ENCODE measurements at regions not wholly inside any gene's neighbourhood (a gene's known extent, or its start where the extent isn't known, plus 50 kb on each side); places are given as distances from the start of the nearest gene placed in this dataset.
"Not testable (repeated sequence)": the region's sequence is repeated elsewhere in the genome, so short reads cannot be mapped to it uniquely, and the experiment has no call there.

GRCh38 chr2:102871707-102872106 is 109.9 kb downstream of the TMEM182 start:
- H3K79me2 ChIP-seq (ENCODE audit: control insufficient read depth, insufficient read depth, low read length), result no peaks in the 10 kb centered on the region
- dilution Hi-C loops (cut with MboI; ENCODE audit: extremely low pct_ligation_motif_present, low sequenced_read_pairs), result no loop called here

GRCh38 chr2:102872388-102872787 is 110.6 kb downstream of the TMEM182 start:
- Histone ChIP-seq H3K27me3 (ENCODE audit: control insufficient read depth, extremely low read depth, insufficient read depth, low read length) (no peaks in the 10 kb centered on the region), H3K4me3 (ENCODE audit: control insufficient read depth in 2 of 3, extremely low read depth in 1 of 3, insufficient read depth in 2 of 3, low read depth in 1 of 3, low read length in 3 of 3) (no peak overlapping the region), H3K4me2 (ENCODE audit: control insufficient read depth, extremely low read depth, insufficient read depth, low read depth, low read length) (no peak overlapping the region), H3K9ac (ENCODE audit: control insufficient read depth, extremely low read depth, insufficient read depth, low read length) (no peak overlapping the region), H4K20me1 (ENCODE audit: control insufficient read depth, extremely low read depth, insufficient read depth, low read length) (no peaks in the 10 kb centered on the region), H3K27ac (ENCODE audit: control insufficient read depth, insufficient read depth, low read length) (no peak overlapping the region), H3K9me1 (ENCODE audit: control insufficient read depth, extremely low read depth, insufficient read depth, low read length) (no peaks in the 10 kb centered on the region), H3K36me3 (ENCODE audit: control insufficient read depth in 2 of 2, extremely low read depth in 1 of 2, insufficient read depth in 2 of 2, low read length in 2 of 2) (no peaks in the 10 kb centered on the region), H3K9me3 (ENCODE audit: control insufficient read depth, low read depth, low read length) (no peaks in the 10 kb centered on the region), H3K79me2 (ENCODE audit: control insufficient read depth, insufficient read depth, low read length) (no peaks in the 10 kb centered on the region), H2AFZ (ENCODE audit: control insufficient read depth, low read length) (no peak overlapping the region), H3K4me1 (ENCODE audit: control insufficient read depth, extremely low read depth, insufficient read depth, low read length) (no peaks in the 10 kb centered on the region)
- no peak for FAIRE-seq
- dilution Hi-C loops (cut with MboI; ENCODE audit: extremely low pct_ligation_motif_present, low sequenced_read_pairs), result no loop called here
- DNase-seq (ENCODE audit: low read depth, low spot score), result no peak
- TF ChIP-seq EZH2 (IDR thresholded peaks at IDR 0.05; ENCODE audit: low read length) (no peak), CTCF (optimal IDR thresholded peaks at IDR 0.05 in 1 of 3, IDR thresholded peaks at IDR 0.05 in 1 of 3, conservative IDR thresholded peaks at IDR 0.05 in 1 of 3; ENCODE audit: extremely low read depth in 1 of 3, insufficient read depth in 2 of 3, low read length in 3 of 3) (no peak)

More at GRCh38 chr2:102871707-102872106, 109.9 kb downstream of the TMEM182 start:
- FAIRE-seq (no peak), DNase-seq (ENCODE audit: low read depth, low spot score) (no peak)
- H3K4me2 ChIP-seq (ENCODE audit: control insufficient read depth, extremely low read depth, insufficient read depth, low read depth, low read length), result no peak overlapping the region
- H3K9ac ChIP-seq (ENCODE audit: control insufficient read depth, extremely low read depth, insufficient read depth, low read length), result no peak overlapping the region
- H3K9me3 ChIP-seq (ENCODE audit: control insufficient read depth, low read depth, low read length), result no peaks in the 10 kb centered on the region
- no peaks in the 10 kb centered on the region for H3K9me1 ChIP-seq (ENCODE audit: control insufficient read depth, extremely low read depth, insufficient read depth, low read length)
- H3K4me3 ChIP-seq (ENCODE audit: control insufficient read depth in 2 of 3, extremely low read depth in 1 of 3, insufficient read depth in 2 of 3, low read depth in 1 of 3, low read length in 3 of 3), result no peak overlapping the region
- no peaks in the 10 kb centered on the region for H3K36me3 ChIP-seq (ENCODE audit: control insufficient read depth in 2 of 2, extremely low read depth in 1 of 2, insufficient read depth in 2 of 2, low read length in 2 of 2)
- TF ChIP-seq CTCF (optimal IDR thresholded peaks at IDR 0.05 in 1 of 3, IDR thresholded peaks at IDR 0.05 in 1 of 3, conservative IDR thresholded peaks at IDR 0.05 in 1 of 3; ENCODE audit: extremely low read depth in 1 of 3, insufficient read depth in 2 of 3, low read length in 3 of 3) (no peak), EZH2 (IDR thresholded peaks at IDR 0.05; ENCODE audit: low read length) (no peak)
- no peaks in the 10 kb centered on the region for H3K4me1 ChIP-seq (ENCODE audit: control insufficient read depth, extremely low read depth, insufficient read depth, low read length)
- H4K20me1 ChIP-seq (ENCODE audit: control insufficient read depth, extremely low read depth, insufficient read depth, low read length), result no peaks in the 10 kb centered on the region
- no peaks in the 10 kb centered on the region for H3K27me3 ChIP-seq (ENCODE audit: control insufficient read depth, extremely low read depth, insufficient read depth, low read length)
- no peak overlapping the region for H3K27ac ChIP-seq (ENCODE audit: control insufficient read depth, insufficient read depth, low read length)
- no peak overlapping the region for H2AFZ ChIP-seq (ENCODE audit: control insufficient read depth, low read length)

GRCh38 chr2:102879513-102879912 is 117.7 kb downstream of the TMEM182 start:
- H2AFZ ChIP-seq (ENCODE audit: control insufficient read depth, low read length); H3K9me3 ChIP-seq (ENCODE audit: control insufficient read depth, low read depth, low read length); H3K4me2 ChIP-seq (ENCODE audit: control insufficient read depth, extremely low read depth, insufficient read depth, low read depth, low read length); H3K27ac ChIP-seq (ENCODE audit: control insufficient read depth, insufficient read depth, low read length); H3K9me1 ChIP-seq (ENCODE audit: control insufficient read depth, extremely low read depth, insufficient read depth, low read length); H3K36me3 ChIP-seq (ENCODE audit: control insufficient read depth in 2 of 2, extremely low read depth in 1 of 2, insufficient read depth in 2 of 2, low read length in 2 of 2); H3K9ac ChIP-seq (ENCODE audit: control insufficient read depth, extremely low read depth, insufficient read depth, low read length); H4K20me1 ChIP-seq (ENCODE audit: control insufficient read depth, extremely low read depth, insufficient read depth, low read length); H3K4me3 ChIP-seq (ENCODE audit: control insufficient read depth in 2 of 3, extremely low read depth in 1 of 3, insufficient read depth in 2 of 3, low read depth in 1 of 3, low read length in 3 of 3); dilution Hi-C loops (cut with MboI; ENCODE audit: extremely low pct_ligation_motif_present, low sequenced_read_pairs); H3K4me1 ChIP-seq (ENCODE audit: control insufficient read depth, extremely low read depth, insufficient read depth, low read length); DNase-seq (ENCODE audit: low read depth, low spot score); H3K79me2 ChIP-seq (ENCODE audit: control insufficient read depth, insufficient read depth, low read length); H3K27me3 ChIP-seq (ENCODE audit: control insufficient read depth, extremely low read depth, insufficient read depth, low read length); FAIRE-seq: not testable (repeated sequence)

Measured in keratinocyte (primary cell).